ENCODE measurements at regions not wholly inside any gene's neighbourhood (a gene's known extent, or its start where the extent isn't known, plus 50 kb on each side); places are given as distances from the start of the nearest gene placed in this dataset.

- no peaks in the 10 kb centered on the region for H3K9me3 ChIP-seq (ENCODE audit: low read length)
- no peaks in the 10 kb centered on the region for H3K9me2 ChIP-seq (ENCODE audit: insufficient read depth, low read length)
- no peaks in the 10 kb centered on the region for H4K20me1 ChIP-seq (ENCODE audit: insufficient read depth)
- no peak overlapping the region for H3K4me2 ChIP-seq (ENCODE audit: low read length)
- H3K27me3 ChIP-seq (ENCODE audit: insufficient read depth, low read depth, low read length): no peaks in the 10 kb centered on the region
- H3K9ac ChIP-seq (ENCODE audit: low read length): no peak overlapping the region
- no peaks in the 10 kb centered on the region for H3K79me2 ChIP-seq (replicated peaks; ENCODE audit: insufficient read depth, low read length)
- H3K27ac ChIP-seq (ENCODE audit: low read length): no peak overlapping the region
- no peak for TF ChIP-seq CTCF (IDR thresholded peaks at IDR 0.05; ENCODE audit: poor library complexity, severe bottlenecking)
- no peak for TF ChIP-seq RAD21 (conservative IDR thresholded peaks at IDR 0.05)
- TF ChIP-seq EP300 (conservative IDR thresholded peaks at IDR 0.05; ENCODE audit: poor library complexity, severe bottlenecking): no peak
- no peak for TF ChIP-seq POLR2AphosphoS5 (IDR thresholded peaks at IDR 0.05)
- no peak for TF ChIP-seq MXI1 (conservative IDR thresholded peaks at IDR 0.05; ENCODE audit: poor library complexity, severe bottlenecking)
- TF ChIP-seq REST (IDR thresholded peaks at IDR 0.05; ENCODE audit: borderline replicate concordance): no peak
- no peak for TF ChIP-seq EZH2 (IDR thresholded peaks at IDR 0.05; ENCODE audit: borderline replicate concordance, insufficient read depth, low read length, poor library complexity, severe bottlenecking)
- TF ChIP-seq SMC3 (conservative IDR thresholded peaks at IDR 0.05; ENCODE audit: poor library complexity): no peak
- no peak overlapping the region for H2AFZ ChIP-seq (ENCODE audit: low read depth, low read length)
- H3K36me3 ChIP-seq (ENCODE audit: insufficient read depth, low read length): no peaks in the 10 kb centered on the region
- H3K4me3 ChIP-seq (ENCODE audit: low read length): no peak overlapping the region
- H3F3A ChIP-seq (ENCODE audit: insufficient read depth, low read length, poor library complexity, severe bottlenecking): no peaks in the 10 kb centered on the region
Measured at GRCh38 chr2:167504061-167504460, 615.8 kb downstream of the XIRP2 start.

- Histone ChIP-seq H3K27me3 (ENCODE audit: insufficient read depth, low read depth, low read length) (no peaks in the 10 kb centered on the region), H3K27ac (ENCODE audit: low read length) (no peak overlapping the region), H3K4me2 (ENCODE audit: low read length) (no peak overlapping the region), H3K79me2 (replicated peaks; ENCODE audit: insufficient read depth, low read length) (no peaks in the 10 kb centered on the region), H3F3A (ENCODE audit: insufficient read depth, low read length, poor library complexity, severe bottlenecking) (no peaks in the 10 kb centered on the region), H3K9me2 (ENCODE audit: insufficient read depth, low read length) (no peaks in the 10 kb centered on the region), H4K20me1 (ENCODE audit: insufficient read depth) (no peaks in the 10 kb centered on the region), H3K36me3 (ENCODE audit: insufficient read depth, low read length) (no peaks in the 10 kb centered on the region), H3K9me3 (ENCODE audit: low read length) (no peaks in the 10 kb centered on the region), H2AFZ (ENCODE audit: low read depth, low read length) (no peak overlapping the region), H3K9ac (ENCODE audit: low read length) (no peak overlapping the region), H3K4me3 (ENCODE audit: low read length) (no peak overlapping the region)
- TF ChIP-seq TAF1 (IDR thresholded peaks at IDR 0.05; ENCODE audit: low read depth): no peak
- no peak for TF ChIP-seq RAD21 (conservative IDR thresholded peaks at IDR 0.05)
- TF ChIP-seq POLR2AphosphoS5 (IDR thresholded peaks at IDR 0.05): no peak
- no peak for TF ChIP-seq REST (IDR thresholded peaks at IDR 0.05; ENCODE audit: borderline replicate concordance)
- no peak for TF ChIP-seq CTCF (IDR thresholded peaks at IDR 0.05; ENCODE audit: poor library complexity, severe bottlenecking)
- no peak for TF ChIP-seq EP300 (conservative IDR thresholded peaks at IDR 0.05; ENCODE audit: poor library complexity, severe bottlenecking)
- no peak for TF ChIP-seq MXI1 (conservative IDR thresholded peaks at IDR 0.05; ENCODE audit: poor library complexity, severe bottlenecking)
- TF ChIP-seq SMC3 (conservative IDR thresholded peaks at IDR 0.05; ENCODE audit: poor library complexity): no peak
- no peak for TF ChIP-seq EZH2 (IDR thresholded peaks at IDR 0.05; ENCODE audit: borderline replicate concordance, insufficient read depth, low read length, poor library complexity, severe bottlenecking)
Measured at GRCh38 chr2:167501618-167502017, 613.3 kb downstream of the XIRP2 start.

All from neural cell (in vitro differentiated cells).